Activated T-helper 17 cell treated with anti-CD3 and anti-CD28 coated beads, Interleukin-2, amount 50 U/mL, for 72 hours (primary cell): ENCODE measurements at regions not wholly inside any gene's neighbourhood (a gene's known extent, or its start where the extent isn't known, plus 50 kb on each side); places are given as distances from the start of the nearest gene placed in this dataset.

ENCODE experiments used
- ATAC-seq: fragments of 150-1000 bp; cut with Tn5 transposase; replicated peaks from 2 replicates; pipeline ENCODE4 v1.10.0; 2021; ENCODE audit warnings: mild to moderate bottlenecking, moderate library complexity
- H3K27ac Mint-ChIP-seq: one replicate; pipeline ENCODE4 v1.8.0; 2022; ENCODE audit warnings: mixed read lengths
- H3K27me3 Mint-ChIP-seq: one replicate; pipeline ENCODE4 v1.8.0; 2022; ENCODE audit warnings: mixed read lengths
- H3K36me3 Mint-ChIP-seq: one replicate; pipeline ENCODE4 v1.8.0; 2022; ENCODE audit warnings: low read depth, mild to moderate bottlenecking, mixed read lengths
- H3K4me1 Mint-ChIP-seq: one replicate; pipeline ENCODE4 v1.8.0; 2022; ENCODE audit warnings: mixed read lengths
- H3K4me3 Mint-ChIP-seq: one replicate; pipeline ENCODE4 v1.8.0; 2022; ENCODE audit warnings: mild to moderate bottlenecking, mixed read lengths
- H3K9me3 Mint-ChIP-seq: one replicate; pipeline ENCODE4 v1.8.0; 2022; ENCODE audit warnings: mixed read lengths

GRCh38 chr12:97299847-97300246, 162.8 kb upstream of the RMST start:
- H3K27me3 Mint-ChIP-seq, result peaks cover 13% of the 10 kb centered on the region
- peaks cover 2% of the 10 kb centered on the region for H3K9me3 Mint-ChIP-seq
- no peak overlapping the region for H3K4me3 Mint-ChIP-seq

DNA sequence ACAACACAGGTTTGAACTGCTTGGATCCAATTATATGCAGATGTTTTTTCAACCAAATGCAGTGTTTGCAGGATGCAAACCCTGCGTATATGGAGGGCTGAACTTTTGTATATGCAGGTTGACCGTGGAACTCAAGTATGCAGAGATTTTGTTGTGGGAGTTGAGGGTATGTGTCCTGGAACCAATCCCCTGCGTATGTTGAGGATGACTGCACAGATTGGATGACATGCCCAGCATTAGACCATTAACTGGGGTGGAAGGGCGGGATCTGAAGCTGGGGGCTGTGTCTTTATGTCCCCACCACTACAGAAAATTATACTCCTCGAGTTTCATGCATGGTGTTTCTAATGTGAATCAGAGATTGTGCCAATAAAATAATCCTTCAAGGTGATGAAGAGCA, 162.2 kb upstream of the RMST start:
- Mint-ChIP-seq H3K4me3 (no peak overlapping the region), H3K9me3 (no peaks in the 10 kb centered on the region), H3K27ac (no peak overlapping the region), H3K36me3 (no peaks in the 10 kb centered on the region), H3K4me1 (no peaks in the 10 kb centered on the region), H3K27me3 (peaks cover 13% of the 10 kb centered on the region)
- ATAC-seq, result no peak

More at GRCh38 chr12:97299847-97300246, 162.8 kb upstream of the RMST start:
- Mint-ChIP-seq H3K27ac (no peak overlapping the region), H3K36me3 (no peaks in the 10 kb centered on the region), H3K4me1 (no peaks in the 10 kb centered on the region)
- no peak for ATAC-seq

GRCh38 chr12:97300891-97301290, 161.7 kb upstream of the RMST start:
- peaks cover 13% of the 10 kb centered on the region for H3K27me3 Mint-ChIP-seq
- H3K36me3 Mint-ChIP-seq, result no peaks in the 10 kb centered on the region

GRCh38 chr12:97301576-97301975, 161.0 kb upstream of the RMST start:
- Mint-ChIP-seq H3K27me3 (peaks cover 13% of the 10 kb centered on the region), H3K4me3 (no peak overlapping the region), H3K36me3 (no peaks in the 10 kb centered on the region), H3K27ac (no peak overlapping the region), H3K9me3 (no peaks in the 10 kb centered on the region), H3K4me1 (no peaks in the 10 kb centered on the region)
- ATAC-seq, result no peak

More at GRCh38 chr12:97300891-97301290, 161.7 kb upstream of the RMST start:
- Mint-ChIP-seq H3K27ac (no peak overlapping the region), H3K4me1 (no peaks in the 10 kb centered on the region), H3K4me3 (no peak overlapping the region), H3K9me3 (no peaks in the 10 kb centered on the region)
- ATAC-seq, result no peak

DNA sequence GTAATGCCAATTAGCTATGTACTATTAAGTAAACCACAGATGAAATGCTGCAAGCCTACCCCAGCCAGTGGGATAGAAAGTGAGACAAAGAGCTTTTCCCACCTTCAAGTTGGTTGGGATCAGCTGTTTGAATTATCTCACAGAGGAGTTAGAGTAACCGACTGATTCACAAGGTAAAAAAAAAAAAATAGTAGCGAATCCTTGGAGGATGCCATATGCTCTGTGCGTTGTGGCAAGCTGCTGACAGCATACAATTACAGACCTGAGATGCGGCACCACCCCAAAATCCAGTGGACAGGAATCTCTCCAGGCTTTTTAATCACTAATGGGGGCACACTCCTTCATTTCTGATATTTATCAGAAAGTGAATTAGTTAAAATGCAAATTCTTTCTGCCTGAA, 157.0 kb upstream of the RMST start:
- peaks cover 18% of the 10 kb centered on the region for H3K27me3 Mint-ChIP-seq
- H3K4me1 Mint-ChIP-seq, result no peaks in the 10 kb centered on the region
- no peaks in the 10 kb centered on the region for H3K9me3 Mint-ChIP-seq
- H3K27ac Mint-ChIP-seq, result no peak overlapping the region
- H3K4me3 Mint-ChIP-seq, result no peak overlapping the region
- H3K36me3 Mint-ChIP-seq, result no peaks in the 10 kb centered on the region
- no peak for ATAC-seq

GRCh38 chr12:97306147-97306546, 156.5 kb upstream of the RMST start:
- ATAC-seq, result no peak
- peaks cover 16% of the 10 kb centered on the region for H3K27me3 Mint-ChIP-seq
- no peaks in the 10 kb centered on the region for H3K4me1 Mint-ChIP-seq
- no peaks in the 10 kb centered on the region for H3K9me3 Mint-ChIP-seq
- no peak overlapping the region for H3K4me3 Mint-ChIP-seq
- H3K27ac Mint-ChIP-seq, result no peak overlapping the region
- H3K36me3 Mint-ChIP-seq, result no peaks in the 10 kb centered on the region

DNA sequence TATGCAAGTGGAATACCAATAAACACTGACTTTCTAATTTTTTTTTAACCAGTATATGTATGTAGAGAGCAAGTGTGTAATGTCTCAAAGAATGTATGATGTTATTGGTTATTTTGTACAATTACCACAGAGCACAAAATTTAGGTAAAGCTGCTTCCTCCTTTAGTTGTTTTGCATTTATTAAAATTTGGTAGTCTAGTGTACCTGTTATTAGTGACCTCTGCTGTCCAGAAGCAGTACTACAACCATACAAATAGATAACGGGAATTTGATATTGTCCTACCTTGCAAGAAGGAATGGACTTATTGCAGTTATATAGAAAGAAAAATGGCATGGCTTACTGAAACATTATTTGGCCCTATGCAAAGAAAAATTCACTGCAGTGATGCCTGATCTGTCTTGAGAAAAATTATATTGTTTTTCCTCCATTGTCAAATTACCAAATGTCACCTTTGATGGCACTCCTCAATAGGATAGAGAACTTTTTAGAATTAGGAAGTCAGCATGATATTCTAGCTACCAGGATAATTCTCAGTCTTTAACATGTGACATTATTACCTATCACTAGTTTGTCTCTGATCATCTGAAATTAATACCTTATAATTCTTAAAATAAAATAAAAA, 153.9 kb upstream of the RMST start:
- Mint-ChIP-seq H3K36me3 (no peaks in the 10 kb centered on the region), H3K4me1 (no peaks in the 10 kb centered on the region), H3K4me3 (no peak overlapping the region), H3K27me3 (peaks cover 14% of the 10 kb centered on the region), H3K27ac (no peak overlapping the region), H3K9me3 (no peaks in the 10 kb centered on the region)
- no peak for ATAC-seq

- H3K27ac Mint-ChIP-seq, result no peak overlapping the region
- H3K4me3 Mint-ChIP-seq, result no peak overlapping the region
- no peaks in the 10 kb centered on the region for H3K4me1 Mint-ChIP-seq
- no peaks in the 10 kb centered on the region for H3K9me3 Mint-ChIP-seq
- ATAC-seq, result no peak
- H3K27me3 Mint-ChIP-seq, result peaks cover 18% of the 10 kb centered on the region
- H3K36me3 Mint-ChIP-seq, result no peaks in the 10 kb centered on the region
These were observed 152.7 kb upstream of the RMST start for GRCh38 chr12:97309921-97310320.

DNA sequence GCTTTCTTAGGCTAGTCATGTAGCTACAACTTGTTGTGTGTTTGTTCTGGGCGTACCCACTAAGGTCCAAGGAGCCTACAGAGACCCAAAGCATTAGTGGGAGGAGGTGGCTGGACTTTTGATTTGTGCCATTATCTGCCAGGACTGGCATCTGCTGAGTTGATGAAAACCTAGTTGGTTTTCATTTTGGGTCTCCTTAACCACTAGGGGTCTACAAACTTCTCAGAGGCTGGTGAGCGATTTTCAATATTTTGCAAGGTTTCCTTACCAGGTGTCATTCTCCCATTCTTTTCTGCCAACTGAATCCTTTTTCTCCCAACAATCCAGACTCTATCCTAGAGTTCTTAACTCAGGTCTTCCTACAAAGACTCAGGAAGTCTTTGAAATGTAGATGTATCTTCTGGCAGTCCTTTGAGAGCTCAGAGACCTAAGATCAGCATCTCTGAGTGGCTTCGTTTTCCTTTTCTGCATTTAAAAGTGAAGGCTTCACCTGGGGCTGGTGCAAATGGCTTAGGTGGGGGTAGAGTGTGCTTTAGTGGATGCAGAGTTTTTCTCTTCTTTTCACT, 150.0 kb upstream of the RMST start:
- no peaks in the 10 kb centered on the region for H3K36me3 Mint-ChIP-seq
- no peaks in the 10 kb centered on the region for H3K4me1 Mint-ChIP-seq
- H3K27ac Mint-ChIP-seq, result no peak overlapping the region
- no peaks in the 10 kb centered on the region for H3K9me3 Mint-ChIP-seq
- peaks cover 37% of the 10 kb centered on the region for H3K27me3 Mint-ChIP-seq
- no peak overlapping the region for H3K4me3 Mint-ChIP-seq
- no peak for ATAC-seq

DNA sequence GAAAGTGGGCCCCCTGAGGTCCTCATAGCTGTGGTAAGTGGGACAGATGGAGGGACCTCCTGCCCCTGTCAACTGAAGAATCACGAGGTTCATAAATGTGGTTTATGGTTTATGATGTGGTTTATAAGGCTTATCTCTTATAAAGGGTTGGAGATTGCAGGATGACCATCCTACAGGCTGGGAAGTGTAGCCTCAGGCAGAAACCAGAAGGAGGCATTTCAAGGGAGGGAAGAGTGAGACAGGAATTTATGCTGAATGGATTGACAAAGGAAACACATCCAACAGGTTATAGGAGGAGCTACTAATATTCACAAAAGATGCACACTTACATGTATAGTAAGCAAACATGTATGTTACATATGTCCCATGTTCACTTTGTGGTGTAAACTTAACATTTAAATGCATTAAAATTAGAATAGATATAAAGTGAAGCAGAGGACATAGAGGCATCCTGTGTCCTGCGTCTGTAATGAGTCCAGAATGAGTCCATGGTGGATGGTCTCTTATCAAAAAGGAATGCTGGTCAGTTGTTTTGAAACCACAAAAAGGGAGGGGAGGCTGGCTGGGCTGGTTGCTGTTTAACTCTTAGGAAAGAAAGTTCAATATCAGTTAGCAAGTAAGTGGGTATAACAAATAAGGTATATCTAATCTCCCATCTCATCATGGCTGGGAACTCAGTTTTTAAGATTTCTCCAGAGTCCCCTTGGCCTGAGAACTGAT, 149.0 kb upstream of the RMST start:
- no peak overlapping the region for H3K27ac Mint-ChIP-seq
- no peaks in the 10 kb centered on the region for H3K9me3 Mint-ChIP-seq
- no peaks in the 10 kb centered on the region for H3K36me3 Mint-ChIP-seq
- peaks cover 37% of the 10 kb centered on the region for H3K27me3 Mint-ChIP-seq
- no peaks in the 10 kb centered on the region for H3K4me1 Mint-ChIP-seq
- H3K4me3 Mint-ChIP-seq, result no peak overlapping the region
- ATAC-seq, result no peak

GRCh38 chr12:97316321-97316720, 146.3 kb upstream of the RMST start:
- Mint-ChIP-seq H3K4me3 (no peak overlapping the region), H3K9me3 (no peaks in the 10 kb centered on the region), H3K4me1 (no peaks in the 10 kb centered on the region), H3K27me3 (peaks cover 32% of the 10 kb centered on the region), H3K27ac (no peak overlapping the region), H3K36me3 (no peaks in the 10 kb centered on the region)
- ATAC-seq, result no peak

- H3K27me3 Mint-ChIP-seq, result peaks cover 35% of the 10 kb centered on the region
- no peaks in the 10 kb centered on the region for H3K4me1 Mint-ChIP-seq
- H3K4me3 Mint-ChIP-seq, result no peak overlapping the region
- ATAC-seq, result no peak
- H3K36me3 Mint-ChIP-seq, result no peaks in the 10 kb centered on the region
- no peaks in the 10 kb centered on the region for H3K9me3 Mint-ChIP-seq
- H3K27ac Mint-ChIP-seq, result no peak overlapping the region
These were observed 141.0 kb upstream of the RMST start for GRCh38 chr12:97321621-97322020.

DNA sequence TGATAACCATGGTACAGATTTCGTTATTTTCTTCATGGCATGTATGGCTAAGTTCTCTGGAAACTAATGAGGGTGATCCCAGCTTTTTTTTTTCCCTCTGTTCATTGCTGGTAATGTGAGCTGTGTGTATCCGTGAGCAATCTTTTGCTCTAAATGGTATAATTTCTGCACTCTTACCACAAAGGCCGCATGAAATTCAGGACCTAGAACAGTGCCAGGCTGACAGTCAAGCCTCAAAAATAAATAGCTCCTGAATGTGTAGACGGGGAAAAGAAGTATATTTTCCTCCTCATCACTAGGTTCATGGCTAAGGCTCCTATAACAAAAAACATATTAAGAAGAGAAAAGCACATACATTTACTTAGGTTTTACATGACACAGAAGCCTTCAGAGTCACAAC, 140.2 kb upstream of the RMST start:
- Mint-ChIP-seq H3K36me3 (no peaks in the 10 kb centered on the region), H3K27me3 (peaks cover 31% of the 10 kb centered on the region), H3K9me3 (no peaks in the 10 kb centered on the region), H3K27ac (no peak overlapping the region), H3K4me1 (no peaks in the 10 kb centered on the region), H3K4me3 (no peak overlapping the region)
- no peak for ATAC-seq

GRCh38 chr12:97323154-97323553, 139.4 kb upstream of the RMST start:
- Mint-ChIP-seq H3K4me1 (no peaks in the 10 kb centered on the region), H3K27ac (no peak overlapping the region), H3K9me3 (no peaks in the 10 kb centered on the region), H3K27me3 (peaks cover 33% of the 10 kb centered on the region), H3K4me3 (no peak overlapping the region), H3K36me3 (no peaks in the 10 kb centered on the region)
- ATAC-seq, result no peak

DNA sequence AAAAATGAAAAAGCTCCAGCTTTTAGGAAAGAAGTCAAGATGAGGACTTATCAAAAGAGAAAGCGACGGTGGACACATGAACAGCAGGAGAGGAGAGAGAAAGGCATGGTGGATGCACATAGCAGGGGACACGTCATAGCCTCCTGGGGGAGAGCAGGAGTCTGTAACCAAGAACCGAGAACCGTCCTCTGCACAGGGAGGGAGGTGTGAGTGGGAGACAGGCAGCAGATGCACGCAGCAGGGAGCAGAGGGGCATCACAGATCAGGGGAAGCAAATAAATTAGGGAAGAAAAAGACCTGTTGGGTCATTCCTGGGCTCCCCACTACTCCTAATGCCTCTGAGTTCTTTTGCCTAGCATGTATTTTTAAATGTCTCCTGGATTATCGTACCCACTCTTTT, 138.1 kb upstream of the RMST start:
- Mint-ChIP-seq H3K36me3 (no peaks in the 10 kb centered on the region), H3K4me3 (no peak overlapping the region), H3K9me3 (no peaks in the 10 kb centered on the region), H3K27me3 (peaks cover 43% of the 10 kb centered on the region), H3K4me1 (no peaks in the 10 kb centered on the region), H3K27ac (no peak overlapping the region)
- ATAC-seq, result no peak
